MM.1S (cell line): ENCODE measurements at regions not wholly inside any gene's neighbourhood (a gene's known extent, or its start where the extent isn't known, plus 50 kb on each side); places are given as distances from the start of the nearest gene placed in this dataset.

Experiments used
- DNase-seq: peaks from one replicate; pipeline ENCODE4 v3.0.0-alpha.2; 2015
- H2AFZ ChIP-seq: fragments of 300-600 bp; sonication (generic); 2 replicates; pipeline ENCODE4 v1.6.0; 2016; ENCODE audit warnings: antibody characterized with exemption, low read length
- H3F3A ChIP-seq: fragments of 300-600 bp; sonication (generic); 2 replicates; pipeline ENCODE4 v1.6.1; 2016; ENCODE audit warnings: mild to moderate bottlenecking, antibody characterized with exemption, low read length, moderate library complexity, mixed read lengths; ENCODE audit not compliant: insufficient read depth
- H3K27ac ChIP-seq: fragments of 300-600 bp; sonication (generic); 2 replicates; pipeline ENCODE4 v1.5.1; 2016; ENCODE audit warnings: mild to moderate bottlenecking, low read length
- H3K27me3 ChIP-seq: fragments of 300-600 bp; sonication (generic); replicated peaks from 2 replicates; pipeline ENCODE4 v1.6.0; 2016; ENCODE audit warnings: low read length; ENCODE audit not compliant: insufficient read depth
- H3K36me3 ChIP-seq: fragments of 300-600 bp; sonication (generic); replicated peaks from 2 replicates; pipeline ENCODE4 v1.6.1; 2016; ENCODE audit warnings: mild to moderate bottlenecking, low read length, mixed read lengths; ENCODE audit not compliant: insufficient read depth
- H3K4me1 ChIP-seq: fragments of 300-600 bp; sonication (generic); 2 replicates; pipeline ENCODE4 v1.6.1; 2016; ENCODE audit warnings: low read length, mixed read lengths
- H3K4me2 ChIP-seq: fragments of 300-600 bp; sonication (generic); 2 replicates; pipeline ENCODE4 v1.6.0; 2016; ENCODE audit warnings: low read depth, low read length
- H3K4me3 ChIP-seq: fragments of 300-600 bp; sonication (generic); 2 replicates; pipeline ENCODE4 v1.5.1; 2016; ENCODE audit warnings: low read length, mixed read lengths
- H3K79me2 ChIP-seq: fragments of 300-600 bp; sonication (generic); 2 replicates; pipeline ENCODE4 v1.6.1; 2016; ENCODE audit warnings: mixed run types, low read length, mixed read lengths
- H3K9ac ChIP-seq: fragments of 300-600 bp; sonication (generic); 2 replicates; pipeline ENCODE4 v1.6.1; 2016; ENCODE audit warnings: low read length, mixed read lengths
- H3K9me2 ChIP-seq: fragments of 300-600 bp; sonication (generic); replicated peaks from 2 replicates; pipeline ENCODE4 v1.6.1; 2016; ENCODE audit warnings: mild to moderate bottlenecking, low read length, mixed read lengths; ENCODE audit not compliant: insufficient read depth
- H3K9me3 ChIP-seq: fragments of 300-600 bp; sonication (generic); replicated peaks from 2 replicates; pipeline ENCODE4 v1.6.1; 2016; ENCODE audit warnings: mild to moderate bottlenecking, low read length, mixed read lengths; ENCODE audit not compliant: insufficient read depth
- H4K20me1 ChIP-seq: fragments of 300-600 bp; sonication (generic); 2 replicates; pipeline ENCODE4 v1.6.1; 2016; ENCODE audit warnings: mild to moderate bottlenecking, low read length, moderate library complexity, mixed read lengths; ENCODE audit not compliant: insufficient read depth
- CTCF ChIP-seq: fragments of 300-600 bp; sonication (generic); IDR thresholded peaks from 2 replicates; pipeline ENCODE4 v1.5.1; 2016; ENCODE audit warnings: antibody characterized with exemption, low read length, mixed read lengths
- EZH2 ChIP-seq: fragments of 300-600 bp; sonication (generic); optimal IDR thresholded peaks from 2 replicates; pipeline ENCODE3; 2017; ENCODE audit warnings: low read depth, mild to moderate bottlenecking, antibody characterized with exemption, low read length, mixed read lengths
- EZH2phosphoT487 ChIP-seq: fragments of 300-600 bp; sonication (generic); IDR thresholded peaks from 2 replicates; pipeline ENCODE4 v1.6.1; 2018; ENCODE audit warnings: antibody characterized with exemption, low read length

DNA sequence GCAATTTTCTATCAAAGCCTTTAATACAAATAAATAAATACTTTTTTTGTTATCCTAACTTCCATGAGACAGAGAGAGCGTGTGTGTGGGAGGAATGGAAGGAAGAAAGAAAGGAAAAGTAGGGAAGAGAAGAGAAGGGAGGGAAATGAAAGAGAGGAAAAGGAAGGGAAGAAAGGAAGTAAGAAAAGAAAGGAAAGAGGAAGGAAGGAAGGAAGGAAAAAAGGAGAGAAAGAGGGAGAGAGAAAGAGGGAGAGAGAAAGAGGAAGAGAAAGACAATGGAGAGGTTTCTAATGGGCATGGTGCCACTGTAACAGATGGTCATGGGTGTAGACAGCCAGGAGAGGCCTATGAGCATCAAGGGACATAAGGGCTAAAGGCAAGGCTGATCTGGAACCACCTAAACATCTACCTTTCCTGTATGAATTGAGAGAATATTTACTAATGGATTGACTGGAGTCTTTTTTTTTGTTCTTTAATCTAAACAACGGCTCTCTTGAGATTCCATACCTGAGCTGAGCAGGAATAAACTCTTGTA is 234.9 kb downstream of the PTPRC start:
- Histone ChIP-seq H3K9ac (no peak overlapping the region), H3K27me3 (no peaks in the 10 kb centered on the region), H4K20me1 (no peaks in the 10 kb centered on the region), H3K4me3 (no peak overlapping the region), H3K9me2 (no peaks in the 10 kb centered on the region), H3K27ac (no peak overlapping the region), H3K79me2 (no peaks in the 10 kb centered on the region), H3K4me1 (no peaks in the 10 kb centered on the region), H3K36me3 (no peaks in the 10 kb centered on the region), H3K9me3 (no peaks in the 10 kb centered on the region), H2AFZ (no peak overlapping the region), H3K4me2 (no peak overlapping the region), H3F3A (no peaks in the 10 kb centered on the region)
- DNase-seq: no peak
- TF ChIP-seq EZH2phosphoT487 (no peak), CTCF (no peak), EZH2 (no peak)

- Histone ChIP-seq H3K4me2 (no peak overlapping the region), H3K9me3 (no peaks in the 10 kb centered on the region), H3K4me3 (no peak overlapping the region), H3K9me2 (no peaks in the 10 kb centered on the region), H3K27me3 (no peaks in the 10 kb centered on the region), H3K9ac (no peak overlapping the region), H3K36me3 (no peaks in the 10 kb centered on the region), H4K20me1 (no peaks in the 10 kb centered on the region), H3K27ac (no peak overlapping the region), H2AFZ (no peak overlapping the region), H3F3A (no peaks in the 10 kb centered on the region), H3K79me2 (no peaks in the 10 kb centered on the region), H3K4me1 (no peaks in the 10 kb centered on the region)
- DNase-seq: no peak
- TF ChIP-seq CTCF (no peak), EZH2 (no peak), EZH2phosphoT487 (no peak)
Measured at GRCh38 chr1:198876371-198876871, 237.6 kb downstream of the PTPRC start.

DNA sequence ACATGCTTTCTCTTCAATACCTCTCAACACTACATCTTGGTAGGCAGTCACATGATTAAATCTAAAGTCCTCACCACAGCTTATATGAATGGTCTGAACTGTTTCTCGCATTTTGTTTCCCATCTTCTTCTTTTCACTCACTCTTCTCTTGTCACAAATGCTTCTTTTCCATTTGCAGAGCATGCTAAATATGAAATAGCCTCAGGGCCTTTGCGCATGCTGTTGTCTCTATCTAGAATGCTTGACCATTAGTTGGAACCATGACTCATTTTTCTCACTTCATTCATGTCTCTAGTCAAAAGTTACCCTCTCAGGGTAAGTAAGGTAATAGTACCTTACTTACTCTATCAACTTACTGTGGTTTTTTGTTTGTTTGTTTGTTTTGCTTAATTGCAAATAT is 239.7 kb downstream of the PTPRC start:
- no peaks in the 10 kb centered on the region for H3K27me3 ChIP-seq
- H3K79me2 ChIP-seq: no peaks in the 10 kb centered on the region
- no peaks in the 10 kb centered on the region for H3K4me1 ChIP-seq
- no peak overlapping the region for H3K4me3 ChIP-seq
- no peaks in the 10 kb centered on the region for H3F3A ChIP-seq
- no peak for DNase-seq
- no peaks in the 10 kb centered on the region for H3K9me3 ChIP-seq
- H3K9me2 ChIP-seq: no peaks in the 10 kb centered on the region
- no peak overlapping the region for H3K27ac ChIP-seq
- no peak overlapping the region for H2AFZ ChIP-seq
- no peak overlapping the region for H3K9ac ChIP-seq
- no peak overlapping the region for H3K4me2 ChIP-seq
- TF ChIP-seq EZH2 (no peak), EZH2phosphoT487 (no peak), CTCF (no peak)
- no peaks in the 10 kb centered on the region for H4K20me1 ChIP-seq
- no peaks in the 10 kb centered on the region for H3K36me3 ChIP-seq
